Muscle layer of duodenum (tissue), 2 donors: ENCODE measurements at regions not wholly inside any gene's neighbourhood (a gene's known extent, or its start where the extent isn't known, plus 50 kb on each side); places are given as distances from the start of the nearest gene placed in this dataset.

Source experiments
- H3K27ac ChIP-seq: one replicate; pipeline ENCODE4 v1.7.0; 2013; ENCODE audit warnings: mild to moderate bottlenecking, low read length
- H3K27me3 ChIP-seq: one replicate; pipeline ENCODE4 v1.7.0; 2013; ENCODE audit warnings: low read depth, mild to moderate bottlenecking, control low read depth, low read length
- H3K36me3 ChIP-seq, 2 donors: one replicate each; pipeline ENCODE4 v1.7.0; 2013; ENCODE audit warnings: low read length in 2 of 2, control low read depth in 1 of 2, mild to moderate bottlenecking in 1 of 2; ENCODE audit not compliant: insufficient read depth in 2 of 2, control insufficient read depth in 1 of 2
- H3K4me1 ChIP-seq, 2 donors: one replicate each; pipeline ENCODE4 v1.7.0; 2013; ENCODE audit warnings: low read length in 2 of 2, mild to moderate bottlenecking in 2 of 2, control low read depth in 1 of 2, moderate library complexity in 1 of 2; ENCODE audit not compliant: insufficient read depth in 2 of 2, control insufficient read depth in 1 of 2
- H3K4me3 ChIP-seq, 2 donors: one replicate each; pipeline ENCODE4 v1.7.0; 2013; ENCODE audit warnings: low read length in 2 of 2, low read depth in 1 of 2, mild to moderate bottlenecking in 1 of 2
- H3K9me3 ChIP-seq, 2 donors: one replicate each; pipeline ENCODE4 v1.7.0; 2013; ENCODE audit warnings: low read length in 2 of 2, control low read depth in 1 of 2, mild to moderate bottlenecking in 1 of 2; ENCODE audit not compliant: control insufficient read depth in 1 of 2
- donor health status: healthy.

GRCh38 chr9:86706391-86706790 is 240.9 kb downstream of the GAS1 start:
- H3K36me3 ChIP-seq = no peaks in the 10 kb centered on the region
- H3K4me3 ChIP-seq = no peak overlapping the region
- no peaks in the 10 kb centered on the region for H3K27me3 ChIP-seq
- no peak overlapping the region for H3K27ac ChIP-seq
- H3K4me1 ChIP-seq = peaks cover 0 to under 1% of the 10 kb centered on the region in 2 donors
- no peaks in the 10 kb centered on the region for H3K9me3 ChIP-seq

- no peak overlapping the region for H3K4me3 ChIP-seq
- peaks cover under 1 to 9% of the 10 kb centered on the region in 2 donors for H3K4me1 ChIP-seq
- H3K27ac ChIP-seq = no peak overlapping the region
- H3K27me3 ChIP-seq = no peaks in the 10 kb centered on the region
- H3K36me3 ChIP-seq = no peaks in the 10 kb centered on the region
- no peaks in the 10 kb centered on the region for H3K9me3 ChIP-seq
Observed at GRCh38 chr9:86705490-86705889, 241.8 kb downstream of the GAS1 start.

GRCh38 chr9:86703346-86703745 is 244.0 kb downstream of the GAS1 start:
- H3K36me3 ChIP-seq = no peaks in the 10 kb centered on the region
- H3K27me3 ChIP-seq = no peaks in the 10 kb centered on the region
- peaks cover 4 to 16% of the 10 kb centered on the region in 2 donors for H3K4me1 ChIP-seq
- no peak overlapping the region for H3K4me3 ChIP-seq
- no peak overlapping the region for H3K27ac ChIP-seq
- no peaks in the 10 kb centered on the region for H3K9me3 ChIP-seq

- Histone ChIP-seq H3K4me1 (peaks cover 4 to 16% of the 10 kb centered on the region in 2 donors), H3K9me3 (no peaks in the 10 kb centered on the region), H3K27ac (no peak overlapping the region), H3K27me3 (no peaks in the 10 kb centered on the region), H3K36me3 (no peaks in the 10 kb centered on the region), H3K4me3 (no peak overlapping the region)
Observed at GRCh38 chr9:86700629-86701028, 246.7 kb downstream of the GAS1 start.

- H3K36me3 ChIP-seq = no peaks in the 10 kb centered on the region
- no peaks in the 10 kb centered on the region for H3K27me3 ChIP-seq
- H3K9me3 ChIP-seq = no peaks in the 10 kb centered on the region
- H3K27ac ChIP-seq = no peak overlapping the region
- H3K4me1 ChIP-seq = peaks cover 4 to 16% of the 10 kb centered on the region in 2 donors
- H3K4me3 ChIP-seq = no peak overlapping the region
Observed at GRCh38 chr9:86697999-86698398, 249.3 kb downstream of the GAS1 start.

GRCh38 chr9:86697213-86697612 is 250.1 kb downstream of the GAS1 start:
- Histone ChIP-seq H3K27me3 (no peaks in the 10 kb centered on the region), H3K36me3 (no peaks in the 10 kb centered on the region), H3K4me3 (no peak overlapping the region), H3K4me1 (peaks cover 4 to 16% of the 10 kb centered on the region in 2 donors), H3K9me3 (no peaks in the 10 kb centered on the region), H3K27ac (no peak overlapping the region)

GRCh38 chr9:86695910-86696424 is 251.3 kb downstream of the GAS1 start:
- no peak overlapping the region for H3K27ac ChIP-seq
- H3K4me3 ChIP-seq = no peak overlapping the region
- H3K27me3 ChIP-seq = no peaks in the 10 kb centered on the region
- H3K4me1 ChIP-seq = peaks cover 4 to 12% of the 10 kb centered on the region in 2 donors
- H3K36me3 ChIP-seq = no peaks in the 10 kb centered on the region
- H3K9me3 ChIP-seq = no peaks in the 10 kb centered on the region

- Histone ChIP-seq H3K36me3 (no peaks in the 10 kb centered on the region), H3K4me3 (no peak overlapping the region), H3K9me3 (no peaks in the 10 kb centered on the region), H3K27ac (no peak overlapping the region), H3K27me3 (no peaks in the 10 kb centered on the region), H3K4me1 (no peaks in the 10 kb centered on the region)
Observed at GRCh38 chr9:86690034-86690433, 257.3 kb downstream of the GAS1 start.

GRCh38 chr9:86687788-86688187 is 259.5 kb downstream of the GAS1 start:
- no peaks in the 10 kb centered on the region for H3K4me1 ChIP-seq
- no peaks in the 10 kb centered on the region for H3K36me3 ChIP-seq
- no peaks in the 10 kb centered on the region for H3K9me3 ChIP-seq
- H3K27me3 ChIP-seq = no peaks in the 10 kb centered on the region
- H3K27ac ChIP-seq = no peak overlapping the region
- no peak overlapping the region for H3K4me3 ChIP-seq

- no peaks in the 10 kb centered on the region for H3K27me3 ChIP-seq
- no peaks in the 10 kb centered on the region for H3K9me3 ChIP-seq
- no peaks in the 10 kb centered on the region for H3K36me3 ChIP-seq
- H3K4me1 ChIP-seq = no peaks in the 10 kb centered on the region
- no peak overlapping the region for H3K27ac ChIP-seq
- no peak overlapping the region for H3K4me3 ChIP-seq
Observed at GRCh38 chr9:86685556-86685955, 261.8 kb downstream of the GAS1 start.

GRCh38 chr9:86684148-86684547 is 263.2 kb downstream of the GAS1 start:
- no peaks in the 10 kb centered on the region for H3K27me3 ChIP-seq
- H3K4me3 ChIP-seq = no peak overlapping the region
- H3K9me3 ChIP-seq = no peaks in the 10 kb centered on the region
- no peaks in the 10 kb centered on the region for H3K4me1 ChIP-seq
- no peak overlapping the region for H3K27ac ChIP-seq
- no peaks in the 10 kb centered on the region for H3K36me3 ChIP-seq

GRCh38 chr9:86682240-86682639 is 265.1 kb downstream of the GAS1 start:
- no peaks in the 10 kb centered on the region for H3K36me3 ChIP-seq
- H3K4me1 ChIP-seq = no peaks in the 10 kb centered on the region
- no peak overlapping the region for H3K4me3 ChIP-seq
- no peaks in the 10 kb centered on the region for H3K27me3 ChIP-seq
- no peak overlapping the region for H3K27ac ChIP-seq
- no peaks in the 10 kb centered on the region for H3K9me3 ChIP-seq
